Calu3 (cell line): ENCODE measurements at regions not wholly inside any gene's neighbourhood (a gene's known extent, or its start where the extent isn't known, plus 50 kb on each side); places are given as distances from the start of the nearest gene placed in this dataset.
A peak's percentile ranks its signal among the peaks of the same experiment; 100 is the strongest.

Source experiments
- BruUV-seq: library from RNA; stranded (reverse); fragments of 400-500 nt; replicated peaks from 2 replicates; lab custom pipeline; 2021; lab: Mats Ljungman, UMichigan
- CTCF ChIA-PET: fragments of 300-600 bp; sonication (Branson Sonifier 250); formaldehyde crosslinking; loops from one replicate; lab custom pipeline; 2022; ENCODE audit warnings: antibody characterized with exemption; lab: Charles Lee
- DNase-seq: peaks from one replicate; pipeline ENCODE4 v3.0.0; 2022
- H3K27ac Mint-ChIP-seq: one replicate; pipeline ENCODE4 v1.8.0; 2022; ENCODE audit warnings: mixed read lengths; ENCODE audit not compliant: unreplicated experiment
- H3K27me3 Mint-ChIP-seq: one replicate; pipeline ENCODE4 v1.8.0; 2022; ENCODE audit warnings: mixed read lengths; ENCODE audit not compliant: unreplicated experiment
- H3K36me3 Mint-ChIP-seq: one replicate; pipeline ENCODE4 v1.8.0; 2022; ENCODE audit warnings: mild to moderate bottlenecking, moderate library complexity, mixed read lengths; ENCODE audit not compliant: insufficient read depth, unreplicated experiment
- H3K4me1 Mint-ChIP-seq: one replicate; pipeline ENCODE4 v1.8.0; 2022; ENCODE audit warnings: mild to moderate bottlenecking, low read depth, mixed read lengths; ENCODE audit not compliant: unreplicated experiment
- H3K4me3 Mint-ChIP-seq: one replicate; pipeline ENCODE4 v1.8.0; 2022; ENCODE audit warnings: mild to moderate bottlenecking, low read depth, moderate library complexity, mixed read lengths; ENCODE audit not compliant: unreplicated experiment
- H3K9me3 Mint-ChIP-seq: one replicate; pipeline ENCODE4 v1.8.0; 2022; ENCODE audit warnings: low read depth, mixed read lengths; ENCODE audit not compliant: unreplicated experiment
- intact Hi-C: fragments of 100-400 bp; cut with micrococcal nuclease; formaldehyde crosslinking; loops from one replicate; pipeline ENCODE4 v1.10.0; 2022; ENCODE audit not compliant: unreplicated experiment
- TF ChIP-seq, protein P1 (sequence below): fragments of 200-600 bp; IDR thresholded peaks from one replicate; pipeline ENCODE4 v1.8.0; 2022; ENCODE audit warnings: antibody characterized with exemption; ENCODE audit not compliant: unreplicated experiment

DNA sequence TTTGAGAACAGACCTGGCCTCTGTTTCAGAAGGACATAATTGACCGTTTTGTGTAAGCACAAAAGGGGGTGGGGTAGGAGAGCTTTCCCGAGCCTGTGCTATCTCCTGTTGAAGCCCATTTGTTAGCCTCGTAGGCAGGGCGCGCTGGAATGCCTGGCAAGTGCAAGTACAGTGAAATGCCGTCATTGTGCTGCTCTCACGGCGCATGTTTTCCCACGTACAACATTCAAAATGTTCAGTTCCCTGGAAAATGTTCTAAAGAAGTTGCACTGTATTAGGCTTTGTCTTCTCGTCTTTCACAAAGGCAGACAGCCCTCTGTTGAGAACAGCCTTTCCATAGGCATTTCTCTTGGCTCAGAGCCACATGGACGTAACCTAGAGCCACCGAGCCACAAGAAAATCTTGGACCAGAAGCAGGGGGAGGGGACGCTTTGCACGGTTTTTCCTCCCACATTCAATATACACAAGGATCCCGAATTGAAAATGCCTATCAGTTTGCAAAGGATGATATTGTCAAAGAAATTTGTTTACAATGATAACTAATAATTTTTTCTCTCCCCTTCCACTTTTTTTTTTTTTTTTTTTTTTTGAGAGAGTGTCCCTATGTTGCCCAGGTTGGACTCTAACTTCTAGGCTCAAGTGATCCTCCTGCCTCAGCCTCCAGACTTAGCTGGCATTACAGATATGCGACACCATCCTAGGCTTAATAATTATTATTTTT is 54.6 kb upstream of the RAPGEF2 start:
- H3K4me1 Mint-ChIP-seq = peaks cover 17% of the 10 kb centered on the region
- intact Hi-C loops = loop anchor here (5.0 kb wide), 1 partner anchor 59 kb away; no protein-coding TSS in a partner anchor
- no peaks in the 10 kb centered on the region for H3K36me3 Mint-ChIP-seq
- peak; percentile 50 for DNase-seq
- H3K4me3 Mint-ChIP-seq = peak overlapping the region; percentile 29
- no peaks in the 10 kb centered on the region for H3K27me3 Mint-ChIP-seq
- H3K27ac Mint-ChIP-seq = no peak overlapping the region
- no TSS peak for BruUV-seq
- CTCF ChIA-PET = no interaction called here
- H3K9me3 Mint-ChIP-seq = no peaks in the 10 kb centered on the region
- TF ChIP-seq, protein P1, sequence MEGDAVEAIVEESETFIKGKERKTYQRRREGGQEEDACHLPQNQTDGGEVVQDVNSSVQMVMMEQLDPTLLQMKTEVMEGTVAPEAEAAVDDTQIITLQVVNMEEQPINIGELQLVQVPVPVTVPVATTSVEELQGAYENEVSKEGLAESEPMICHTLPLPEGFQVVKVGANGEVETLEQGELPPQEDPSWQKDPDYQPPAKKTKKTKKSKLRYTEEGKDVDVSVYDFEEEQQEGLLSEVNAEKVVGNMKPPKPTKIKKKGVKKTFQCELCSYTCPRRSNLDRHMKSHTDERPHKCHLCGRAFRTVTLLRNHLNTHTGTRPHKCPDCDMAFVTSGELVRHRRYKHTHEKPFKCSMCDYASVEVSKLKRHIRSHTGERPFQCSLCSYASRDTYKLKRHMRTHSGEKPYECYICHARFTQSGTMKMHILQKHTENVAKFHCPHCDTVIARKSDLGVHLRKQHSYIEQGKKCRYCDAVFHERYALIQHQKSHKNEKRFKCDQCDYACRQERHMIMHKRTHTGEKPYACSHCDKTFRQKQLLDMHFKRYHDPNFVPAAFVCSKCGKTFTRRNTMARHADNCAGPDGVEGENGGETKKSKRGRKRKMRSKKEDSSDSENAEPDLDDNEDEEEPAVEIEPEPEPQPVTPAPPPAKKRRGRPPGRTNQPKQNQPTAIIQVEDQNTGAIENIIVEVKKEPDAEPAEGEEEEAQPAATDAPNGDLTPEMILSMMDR = no peak

DNA sequence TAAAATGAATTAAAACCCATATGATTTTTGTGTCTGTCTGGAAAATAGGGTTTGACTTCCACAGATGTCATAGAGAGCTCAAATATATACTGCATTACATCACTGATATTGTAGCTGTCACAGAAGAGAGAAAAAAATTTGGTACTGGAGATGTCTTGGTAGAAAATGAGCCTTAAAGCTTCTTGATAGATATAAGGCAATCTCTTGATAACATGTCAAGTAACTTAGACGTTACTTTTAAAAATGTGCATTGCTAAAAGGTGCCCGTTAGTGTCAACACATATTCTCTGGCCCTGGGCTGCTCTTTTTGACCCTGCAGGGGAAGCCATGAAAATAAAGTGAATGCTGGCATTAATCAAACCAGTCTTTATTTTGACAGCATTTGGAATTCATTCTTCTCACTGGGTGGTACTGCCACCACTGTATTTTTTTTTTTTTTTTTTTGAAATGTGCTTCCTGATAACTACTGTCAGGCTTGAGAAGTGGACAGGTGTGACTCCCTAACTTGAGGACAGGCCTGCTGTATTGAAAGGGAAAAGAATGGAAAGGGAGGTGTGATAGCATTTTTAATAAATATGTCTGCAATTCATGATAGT is 53.0 kb upstream of the RAPGEF2 start:
- CTCF ChIA-PET = no interaction called here
- H3K4me1 Mint-ChIP-seq = peaks cover 17% of the 10 kb centered on the region
- no peaks in the 10 kb centered on the region for H3K9me3 Mint-ChIP-seq
- no peak for DNase-seq
- TF ChIP-seq, protein P1 = no peak
- H3K27me3 Mint-ChIP-seq = no peaks in the 10 kb centered on the region
- intact Hi-C loops = loop anchor here (5.0 kb wide), 1 partner anchor 57 kb away; no protein-coding TSS in a partner anchor
- H3K36me3 Mint-ChIP-seq = no peaks in the 10 kb centered on the region
- H3K27ac Mint-ChIP-seq = no peak overlapping the region
- no peak overlapping the region for H3K4me3 Mint-ChIP-seq
- no TSS peak for BruUV-seq

DNA sequence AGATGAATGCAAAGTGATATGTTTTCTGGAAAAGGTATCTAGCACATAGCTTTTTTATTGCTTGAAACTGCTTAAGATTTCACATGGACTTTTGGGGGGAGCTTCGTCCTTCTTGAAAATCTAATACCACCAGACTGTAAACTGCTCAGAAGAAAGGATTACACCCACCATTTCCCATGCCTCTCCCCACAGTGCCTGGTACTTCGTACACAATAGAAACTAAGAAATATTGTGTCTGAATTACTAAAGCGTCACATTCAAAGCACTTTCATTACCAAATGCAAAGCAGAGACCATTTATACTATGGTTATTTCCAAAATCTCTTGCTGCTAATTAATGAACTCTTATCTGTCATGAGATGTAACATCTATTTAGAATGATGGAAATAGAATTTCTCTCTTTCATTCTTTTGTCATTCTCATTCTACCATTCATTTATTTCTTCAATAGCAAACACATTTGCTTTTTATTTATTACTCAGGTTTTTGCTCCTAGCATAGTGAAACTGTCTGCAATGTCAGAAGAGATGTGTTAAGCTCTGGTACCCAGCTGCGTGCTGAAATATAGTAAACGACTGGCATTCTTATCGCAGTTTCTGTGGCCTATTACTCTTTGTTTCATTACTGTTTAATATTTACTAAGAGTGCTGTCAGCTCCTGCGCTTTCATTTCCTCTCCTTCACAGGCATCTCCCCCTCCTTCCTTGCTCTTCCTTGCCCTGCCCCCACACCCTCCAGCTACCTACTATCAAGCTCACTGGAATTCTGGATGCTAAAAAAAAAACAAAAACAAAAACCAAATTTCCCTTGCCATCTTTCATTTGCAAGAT is 51.4 kb upstream of the RAPGEF2 start:
- no peaks in the 10 kb centered on the region for H3K36me3 Mint-ChIP-seq
- CTCF ChIA-PET = interaction anchor here (0.6 kb wide), 1 partner anchor 14 kb away, joined by 4 read pairs; no protein-coding TSS in a partner anchor
- no peak for DNase-seq
- H3K4me1 Mint-ChIP-seq = peaks cover 17% of the 10 kb centered on the region
- H3K4me3 Mint-ChIP-seq = no peak overlapping the region
- intact Hi-C loops = no loop called here
- H3K27me3 Mint-ChIP-seq = no peaks in the 10 kb centered on the region
- no TSS peak for BruUV-seq
- no peak overlapping the region for H3K27ac Mint-ChIP-seq
- no peaks in the 10 kb centered on the region for H3K9me3 Mint-ChIP-seq
- TF ChIP-seq, protein P1 = no peak

DNA sequence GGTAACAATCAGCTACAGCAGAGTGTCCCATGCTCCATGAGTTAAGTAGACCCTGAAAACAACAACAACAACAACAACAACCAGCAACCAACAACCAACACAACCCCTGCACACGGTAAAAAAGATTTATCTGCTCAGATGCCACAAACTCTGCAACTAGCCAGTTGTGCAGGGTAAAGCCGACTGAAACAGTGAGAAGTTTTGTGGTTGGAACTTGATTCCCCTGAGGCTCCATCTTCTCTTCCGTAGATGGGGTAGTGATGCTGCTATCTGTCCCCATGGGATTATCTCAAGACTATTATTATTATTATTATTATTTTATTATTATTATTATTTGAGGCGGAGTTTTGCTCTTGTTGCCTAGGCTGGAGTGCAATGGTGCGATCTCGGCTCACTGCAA is 50.6 kb upstream of the RAPGEF2 start:
- Mint-ChIP-seq H3K4me1 (peaks cover 13% of the 10 kb centered on the region), H3K9me3 (no peaks in the 10 kb centered on the region), H3K27me3 (no peaks in the 10 kb centered on the region), H3K4me3 (no peak overlapping the region), H3K27ac (no peak overlapping the region), H3K36me3 (no peaks in the 10 kb centered on the region)
- DNase-seq = no peak
- intact Hi-C loops = no loop called here
- no TSS peak for BruUV-seq
- CTCF ChIA-PET = no interaction called here
- TF ChIP-seq, protein P1 = no peak
